Activated naive CD8-positive, alpha-beta T cell (primary cell): ENCODE measurements at regions not wholly inside any gene's neighbourhood (a gene's known extent, or its start where the extent isn't known, plus 50 kb on each side); places are given as distances from the start of the nearest gene placed in this dataset.
"Not testable (repeated sequence)": the region's sequence is repeated elsewhere in the genome, so short reads cannot be mapped to it uniquely, and the experiment has no call there.

Source experiments
- H3K27ac Mint-ChIP-seq: one replicate; pipeline ENCODE4 v1.8.0; 2021; ENCODE audit warnings: mixed read lengths
- H3K27me3 Mint-ChIP-seq: one replicate; pipeline ENCODE4 v1.8.0; 2021; ENCODE audit warnings: mixed read lengths
- H3K36me3 Mint-ChIP-seq: one replicate; pipeline ENCODE4 v1.8.0; 2021; ENCODE audit warnings: mixed read lengths
- H3K4me1 Mint-ChIP-seq: one replicate; pipeline ENCODE4 v1.8.0; 2021; ENCODE audit warnings: low read depth, mixed read lengths
- H3K4me3 Mint-ChIP-seq: one replicate; pipeline ENCODE4 v1.8.0; 2021; ENCODE audit warnings: mild to moderate bottlenecking, mixed read lengths
- H3K9me3 Mint-ChIP-seq: one replicate; pipeline ENCODE4 v1.8.0; 2021; ENCODE audit warnings: low read depth, mixed read lengths

- Mint-ChIP-seq H3K4me3 (no peak overlapping the region), H3K9me3 (peaks cover 11% of the 10 kb centered on the region)
Observed at GRCh38 chr16:59959311-59959710, 1225.2 kb upstream of the GOT2 start.

GRCh38 chr16:59950431-59950830 is 1216.3 kb upstream of the GOT2 start:
- H3K4me3 Mint-ChIP-seq, result no peak overlapping the region
- H3K9me3 Mint-ChIP-seq, result peaks cover 13% of the 10 kb centered on the region
- no peaks in the 10 kb centered on the region for H3K36me3 Mint-ChIP-seq
- H3K27ac Mint-ChIP-seq, result no peak overlapping the region
- no peaks in the 10 kb centered on the region for H3K4me1 Mint-ChIP-seq
- no peaks in the 10 kb centered on the region for H3K27me3 Mint-ChIP-seq

More at GRCh38 chr16:59959311-59959710, 1225.2 kb upstream of the GOT2 start:
- Mint-ChIP-seq H3K27me3 (no peaks in the 10 kb centered on the region), H3K27ac (no peak overlapping the region), H3K36me3 (no peaks in the 10 kb centered on the region), H3K4me1 (no peaks in the 10 kb centered on the region)

- H3K4me3 Mint-ChIP-seq, result not testable (repeated sequence)
Observed at GRCh38 chr16:59944041-59944440, 1209.9 kb upstream of the GOT2 start.

GRCh38 chr16:59941594-59941993 is 1207.5 kb upstream of the GOT2 start:
- Mint-ChIP-seq H3K4me3 (no peak overlapping the region), H3K9me3 (peaks cover 21% of the 10 kb centered on the region), H3K27me3 (no peaks in the 10 kb centered on the region), H3K36me3 (no peaks in the 10 kb centered on the region), H3K4me1 (no peaks in the 10 kb centered on the region), H3K27ac (no peak overlapping the region)

More at GRCh38 chr16:59944041-59944440, 1209.9 kb upstream of the GOT2 start:
- not testable (repeated sequence) for H3K27me3 Mint-ChIP-seq, H3K4me1 Mint-ChIP-seq, H3K27ac Mint-ChIP-seq, H3K36me3 Mint-ChIP-seq, H3K9me3 Mint-ChIP-seq

- no peaks in the 10 kb centered on the region for H3K36me3 Mint-ChIP-seq
- H3K27me3 Mint-ChIP-seq, result no peaks in the 10 kb centered on the region
- H3K27ac Mint-ChIP-seq, result no peak overlapping the region
- no peak overlapping the region for H3K4me3 Mint-ChIP-seq
- no peaks in the 10 kb centered on the region for H3K4me1 Mint-ChIP-seq
- peaks cover 17% of the 10 kb centered on the region for H3K9me3 Mint-ChIP-seq
Observed at GRCh38 chr16:59920054-59920453, 1185.9 kb upstream of the GOT2 start.

GRCh38 chr16:59913666-59914065 is 1179.5 kb upstream of the GOT2 start:
- H3K4me1 Mint-ChIP-seq, result no peaks in the 10 kb centered on the region
- H3K27me3 Mint-ChIP-seq, result no peaks in the 10 kb centered on the region
- H3K9me3 Mint-ChIP-seq, result peaks cover 14% of the 10 kb centered on the region
- no peak overlapping the region for H3K27ac Mint-ChIP-seq
- H3K4me3 Mint-ChIP-seq, result no peak overlapping the region
- no peaks in the 10 kb centered on the region for H3K36me3 Mint-ChIP-seq

GRCh38 chr16:59909262-59909661 is 1175.1 kb upstream of the GOT2 start:
- H3K4me3 Mint-ChIP-seq, result no peak overlapping the region
- no peaks in the 10 kb centered on the region for H3K36me3 Mint-ChIP-seq
- H3K27me3 Mint-ChIP-seq, result no peaks in the 10 kb centered on the region
- H3K27ac Mint-ChIP-seq, result no peak overlapping the region
- H3K4me1 Mint-ChIP-seq, result no peaks in the 10 kb centered on the region
- peaks cover 14% of the 10 kb centered on the region for H3K9me3 Mint-ChIP-seq

GRCh38 chr16:59907611-59908010 is 1173.5 kb upstream of the GOT2 start:
- no peaks in the 10 kb centered on the region for H3K27me3 Mint-ChIP-seq
- H3K9me3 Mint-ChIP-seq, result peaks cover 11% of the 10 kb centered on the region
- no peaks in the 10 kb centered on the region for H3K36me3 Mint-ChIP-seq
- H3K4me1 Mint-ChIP-seq, result no peaks in the 10 kb centered on the region
- no peak overlapping the region for H3K27ac Mint-ChIP-seq
- no peak overlapping the region for H3K4me3 Mint-ChIP-seq

GRCh38 chr16:59905606-59906005 is 1171.5 kb upstream of the GOT2 start:
- H3K9me3 Mint-ChIP-seq, result peaks cover 5% of the 10 kb centered on the region
- H3K4me1 Mint-ChIP-seq, result no peaks in the 10 kb centered on the region
- no peaks in the 10 kb centered on the region for H3K27me3 Mint-ChIP-seq
- H3K36me3 Mint-ChIP-seq, result no peaks in the 10 kb centered on the region
- no peak overlapping the region for H3K4me3 Mint-ChIP-seq
- H3K27ac Mint-ChIP-seq, result no peak overlapping the region

- H3K27me3 Mint-ChIP-seq, result no peaks in the 10 kb centered on the region
- H3K27ac Mint-ChIP-seq, result no peak overlapping the region
- no peaks in the 10 kb centered on the region for H3K36me3 Mint-ChIP-seq
- H3K4me1 Mint-ChIP-seq, result no peaks in the 10 kb centered on the region
- peaks cover 5% of the 10 kb centered on the region for H3K9me3 Mint-ChIP-seq
- no peak overlapping the region for H3K4me3 Mint-ChIP-seq
Observed at GRCh38 chr16:59905131-59905530, 1171.0 kb upstream of the GOT2 start.

GRCh38 chr16:59899940-59900339 is 1165.8 kb upstream of the GOT2 start:
- no peaks in the 10 kb centered on the region for H3K27me3 Mint-ChIP-seq
- H3K4me1 Mint-ChIP-seq, result no peaks in the 10 kb centered on the region
- no peaks in the 10 kb centered on the region for H3K36me3 Mint-ChIP-seq
- peaks cover 6% of the 10 kb centered on the region for H3K9me3 Mint-ChIP-seq
- H3K27ac Mint-ChIP-seq, result no peak overlapping the region
- no peak overlapping the region for H3K4me3 Mint-ChIP-seq

- no peaks in the 10 kb centered on the region for H3K4me1 Mint-ChIP-seq
- H3K27ac Mint-ChIP-seq, result no peak overlapping the region
- H3K36me3 Mint-ChIP-seq, result no peaks in the 10 kb centered on the region
- peaks cover 16% of the 10 kb centered on the region for H3K9me3 Mint-ChIP-seq
- H3K27me3 Mint-ChIP-seq, result no peaks in the 10 kb centered on the region
- no peak overlapping the region for H3K4me3 Mint-ChIP-seq
Observed at GRCh38 chr16:59892376-59892775, 1158.3 kb upstream of the GOT2 start.

GRCh38 chr16:59887856-59888255 is 1153.7 kb upstream of the GOT2 start:
- Mint-ChIP-seq H3K9me3 (peaks cover 26% of the 10 kb centered on the region), H3K4me1 (no peaks in the 10 kb centered on the region), H3K4me3 (no peak overlapping the region), H3K27me3 (no peaks in the 10 kb centered on the region), H3K36me3 (no peaks in the 10 kb centered on the region), H3K27ac (no peak overlapping the region)

GRCh38 chr16:59886021-59886420 is 1151.9 kb upstream of the GOT2 start:
- Mint-ChIP-seq H3K4me1 (no peaks in the 10 kb centered on the region), H3K27me3 (no peaks in the 10 kb centered on the region), H3K4me3 (no peak overlapping the region), H3K27ac (no peak overlapping the region), H3K9me3 (peaks cover 33% of the 10 kb centered on the region), H3K36me3 (no peaks in the 10 kb centered on the region)

- no peaks in the 10 kb centered on the region for H3K36me3 Mint-ChIP-seq
- no peak overlapping the region for H3K27ac Mint-ChIP-seq
- no peaks in the 10 kb centered on the region for H3K27me3 Mint-ChIP-seq
- no peaks in the 10 kb centered on the region for H3K4me1 Mint-ChIP-seq
- peaks cover 15% of the 10 kb centered on the region for H3K9me3 Mint-ChIP-seq
- no peak overlapping the region for H3K4me3 Mint-ChIP-seq
Observed at GRCh38 chr16:59881376-59881775, 1147.3 kb upstream of the GOT2 start.

GRCh38 chr16:59880611-59881010 is 1146.5 kb upstream of the GOT2 start:
- Mint-ChIP-seq H3K4me1 (no peaks in the 10 kb centered on the region), H3K36me3 (no peaks in the 10 kb centered on the region), H3K9me3 (peaks cover 13% of the 10 kb centered on the region), H3K4me3 (no peak overlapping the region), H3K27ac (no peak overlapping the region), H3K27me3 (no peaks in the 10 kb centered on the region)
